Left lung (tissue), 4 donors: ENCODE measurements at regions not wholly inside any gene's neighbourhood (a gene's known extent, or its start where the extent isn't known, plus 50 kb on each side); places are given as distances from the start of the nearest gene placed in this dataset.

Experiments
- ATAC-seq: fragments of 200-7000 bp; cut with Tn5 transposase; one replicate; pipeline ENCODE4 v1.9.1; 2020; ENCODE audit warnings: moderate library complexity
- DNase-seq, 4 donors: peaks; one replicate each; pipeline ENCODE4 v3.0.0-alpha.2; 2013 to 2020
- H3K27ac ChIP-seq, 2 donors: fragments of 200-600 bp; sonication (generic) in 1 of 2; one replicate each; pipeline versions ENCODE4 v1.5.0 to v1.8.0; 2020 to 2021
- H3K27me3 ChIP-seq, 2 donors: fragments of 200-600 bp; sonication (generic) in 1 of 2; one replicate each; pipeline versions ENCODE4 v1.5.0 to v1.8.0; 2020 to 2021
- H3K36me3 ChIP-seq, 2 donors: fragments of 200-600 bp; sonication (generic) in 1 of 2; one replicate each; pipeline versions ENCODE4 v1.5.0 to v1.8.0; 2020 to 2021
- H3K4me1 ChIP-seq, 2 donors: fragments of 200-600 bp; one replicate each; pipeline ENCODE4 v1.8.0; 2021
- H3K4me3 ChIP-seq, 2 donors: fragments of 200-600 bp; sonication (generic) in 1 of 2; one replicate each; pipeline versions ENCODE4 v1.5.0 to v1.8.0; 2020 to 2021; ENCODE audit warnings: mild to moderate bottlenecking in 1 of 2
- H3K9me3 ChIP-seq, 2 donors: fragments of 200-600 bp; sonication (generic) in 1 of 2; one replicate each; pipeline versions ENCODE4 v1.5.0 to v1.8.0; 2020 to 2021
- CTCF ChIP-seq, 2 donors: fragments of 200-600 bp; sonication (generic) in 1 of 2; IDR thresholded peaks; one replicate each; pipeline versions ENCODE4 v1.5.0 to v1.8.0; 2021; ENCODE audit warnings: antibody characterized with exemption in 2 of 2
- intact Hi-C, 2 donors: fragments of 100-400 bp; cut with DNase I; formaldehyde crosslinking; loops; one replicate each; pipeline versions ENCODE4 v1.11.2 to v1.14.2; 2022
- donor health status: DM: no; HTN: yes; CAD: no.
- donor health status: DM: no; HTN: no; CAD: no.

GRCh38 chr4:12827966-12828365 lies 656.2 kb downstream of the RAB28 start:
- no peak overlapping the region for H3K27ac ChIP-seq
- no peak for DNase-seq
- H3K4me3 ChIP-seq: no peak overlapping the region
- intact Hi-C loops: no loop called here
- H3K9me3 ChIP-seq: no peaks in the 10 kb centered on the region
- no peak for ATAC-seq
- no peak for TF ChIP-seq CTCF (IDR thresholded peaks at IDR 0.05)
- no peaks in the 10 kb centered on the region for H3K4me1 ChIP-seq
- no peaks in the 10 kb centered on the region for H3K36me3 ChIP-seq
- H3K27me3 ChIP-seq: no peaks in the 10 kb centered on the region

GRCh38 chr4:12791536-12791935 lies 692.6 kb downstream of the RAB28 start:
- H3K9me3 ChIP-seq: peaks cover 0 to 31% of the 10 kb centered on the region in 2 donors
- no peaks in the 10 kb centered on the region for H3K4me1 ChIP-seq
- H3K4me3 ChIP-seq: no peak overlapping the region
- no peaks in the 10 kb centered on the region for H3K27me3 ChIP-seq
- no peak for ATAC-seq
- no peak for DNase-seq
- H3K36me3 ChIP-seq: no peaks in the 10 kb centered on the region
- intact Hi-C loops: no loop called here
- H3K27ac ChIP-seq: no peak overlapping the region
- no peak for TF ChIP-seq CTCF (IDR thresholded peaks at IDR 0.05)

GRCh38 chr4:12787261-12787660 lies 696.9 kb downstream of the RAB28 start:
- ATAC-seq (no peak), DNase-seq (no peak)
- Histone ChIP-seq H3K4me1 (no peaks in the 10 kb centered on the region), H3K9me3 (peaks cover 0 to 31% of the 10 kb centered on the region in 2 donors), H3K4me3 (no peak overlapping the region), H3K36me3 (no peaks in the 10 kb centered on the region), H3K27ac (no peak overlapping the region), H3K27me3 (no peaks in the 10 kb centered on the region)
- intact Hi-C loops: no loop called here
- TF ChIP-seq CTCF (IDR thresholded peaks at IDR 0.05): no peak

- intact Hi-C loops: no loop called here
- H3K27ac ChIP-seq: no peak overlapping the region
- no peak for TF ChIP-seq CTCF (IDR thresholded peaks at IDR 0.05)
These were observed 705.4 kb downstream of the RAB28 start for GRCh38 chr4:12778706-12779105.

GRCh38 chr4:12778191-12778590 lies 705.9 kb downstream of the RAB28 start:
- TF ChIP-seq CTCF (IDR thresholded peaks at IDR 0.05): no peak
- Histone ChIP-seq H3K27ac (no peak overlapping the region), H3K9me3 (no peaks in the 10 kb centered on the region), H3K27me3 (no peaks in the 10 kb centered on the region), H3K36me3 (no peaks in the 10 kb centered on the region), H3K4me3 (no peak overlapping the region), H3K4me1 (no peaks in the 10 kb centered on the region)
- intact Hi-C loops: no loop called here
- no peak for DNase-seq
- no peak for ATAC-seq

More at GRCh38 chr4:12778706-12779105, 705.4 kb downstream of the RAB28 start:
- no peaks in the 10 kb centered on the region for H3K4me1 ChIP-seq
- no peak overlapping the region for H3K4me3 ChIP-seq
- no peaks in the 10 kb centered on the region for H3K27me3 ChIP-seq
- H3K9me3 ChIP-seq: no peaks in the 10 kb centered on the region
- H3K36me3 ChIP-seq: no peaks in the 10 kb centered on the region
- ATAC-seq: no peak
- DNase-seq: no peak
